Kidney tubule cell (primary cell): ENCODE measurements at regions not wholly inside any gene's neighbourhood (a gene's known extent, or its start where the extent isn't known, plus 50 kb on each side); places are given as distances from the start of the nearest gene placed in this dataset.
"Not testable (repeated sequence)": the region's sequence is repeated elsewhere in the genome, so short reads cannot be mapped to it uniquely, and the experiment has no call there.

ENCODE experiments used
- DNase-seq: peaks from one replicate; pipeline ENCODE4 v3.0.0-alpha.2; 2018; ENCODE audit warnings: low spot score

DNA sequence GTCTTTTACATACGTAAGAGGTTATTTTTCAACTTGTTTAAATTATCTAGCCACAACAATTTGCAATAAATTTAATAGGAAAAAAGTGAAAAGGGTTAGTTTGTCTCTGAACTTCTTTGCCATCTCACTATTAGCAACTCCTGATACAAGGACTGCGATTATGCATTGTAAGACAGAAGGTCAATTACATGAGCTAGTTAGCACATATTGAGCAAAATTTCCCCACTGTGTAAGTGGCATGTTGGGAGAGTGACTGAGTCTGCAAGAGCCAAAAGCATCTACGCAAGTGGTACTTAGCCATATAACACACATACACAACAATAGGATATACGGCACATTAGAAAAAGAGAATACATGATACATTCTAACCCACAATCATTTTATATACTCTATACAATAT lies 927.2 kb downstream of the STPG2 start:
- no peak for DNase-seq

DNA sequence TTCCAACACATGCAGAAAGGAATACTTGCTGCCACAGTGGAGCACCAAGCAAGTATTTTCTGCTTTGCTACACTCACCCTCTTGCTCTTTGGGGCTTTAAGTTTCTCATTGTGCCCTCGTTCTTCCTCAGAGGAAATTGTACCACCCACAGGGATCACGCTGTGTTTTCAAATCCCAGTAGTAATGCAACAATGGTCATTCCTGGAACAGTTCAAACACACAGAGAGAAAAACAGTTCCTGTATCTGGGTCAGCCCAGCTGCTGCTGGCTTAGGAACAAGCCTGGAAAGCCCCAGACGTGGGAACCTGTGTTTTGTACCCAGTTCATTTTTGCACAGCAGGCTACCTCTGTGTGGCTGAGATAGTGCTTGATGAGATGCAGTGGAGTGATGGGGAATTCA lies 907.8 kb downstream of the STPG2 start:
- DNase-seq, result no peak

DNA sequence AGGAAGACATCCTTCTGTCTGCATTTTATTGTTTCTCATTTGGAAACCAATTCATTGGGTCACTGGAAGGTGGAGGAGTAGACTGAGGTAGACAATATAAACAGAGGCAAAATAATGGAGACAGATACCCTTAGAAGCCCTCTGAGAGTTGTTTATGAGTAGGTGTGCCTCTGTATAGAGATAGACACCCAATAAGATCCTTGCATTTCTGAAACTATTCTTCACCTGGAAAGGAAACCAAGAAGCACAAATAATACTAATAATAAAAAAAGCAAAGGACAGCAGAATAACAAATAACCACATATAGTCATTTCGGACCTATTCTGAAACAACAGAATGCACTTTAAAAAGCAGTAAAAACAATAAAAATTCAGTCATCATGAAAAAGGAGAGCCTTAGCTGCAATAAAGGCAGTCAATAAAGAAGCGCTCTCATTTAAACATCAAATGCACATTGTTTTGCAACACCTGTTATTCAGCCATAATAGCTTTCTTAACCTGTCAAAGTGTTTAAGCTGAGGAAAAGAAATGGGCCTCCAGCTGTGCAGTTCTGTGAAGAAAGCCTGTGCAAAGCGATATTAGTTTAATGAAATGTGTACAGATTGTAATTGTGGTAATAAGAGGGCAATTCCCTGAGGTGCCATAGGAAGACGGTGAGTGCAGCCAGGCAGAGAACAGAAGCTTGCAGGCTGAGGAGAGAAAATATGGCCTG lies 904.2 kb downstream of the STPG2 start:
- no peak for DNase-seq

DNA sequence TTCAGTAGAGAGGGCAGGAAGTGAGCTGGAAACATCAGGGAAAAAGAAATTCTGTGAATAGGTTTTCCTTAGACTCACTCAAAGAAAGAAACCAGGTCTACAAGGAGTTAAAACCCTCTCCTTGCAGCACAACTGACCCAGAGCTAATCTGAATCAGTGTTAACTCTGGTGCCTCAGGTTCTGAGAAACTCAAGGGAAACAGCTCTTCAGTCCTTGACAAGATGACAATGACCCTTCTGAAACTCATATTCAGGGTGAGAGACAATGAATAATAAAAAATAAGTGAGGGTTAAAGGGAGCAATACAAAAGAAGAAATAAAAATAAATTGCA lies 903.6 kb downstream of the STPG2 start:
- DNase-seq, result no peak

DNA sequence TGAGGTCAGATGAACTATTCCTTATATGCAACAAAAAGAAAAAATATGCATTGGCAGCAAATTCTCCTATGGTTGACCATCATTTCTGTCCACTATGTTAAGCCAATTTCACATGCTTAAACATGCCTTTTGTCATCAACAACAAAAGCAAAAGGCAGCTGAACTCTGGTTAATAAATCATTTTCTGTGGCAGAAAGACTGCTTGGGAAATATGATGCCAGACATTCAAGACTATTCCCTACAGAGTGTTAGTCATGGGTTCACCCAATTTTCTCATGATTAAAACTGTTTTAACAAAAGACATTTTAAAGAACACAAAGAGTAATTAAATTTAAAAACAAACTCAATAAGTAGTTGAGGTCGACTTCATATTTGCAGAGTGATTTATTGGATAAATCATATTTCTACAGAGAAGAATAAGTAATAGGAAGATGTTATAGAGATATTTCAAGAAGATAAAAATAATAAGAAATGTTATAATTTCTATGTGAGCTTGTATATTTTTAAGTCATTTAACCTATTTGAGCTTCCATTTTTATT lies 890.6 kb downstream of the STPG2 start:
- DNase-seq, result no peak

DNA sequence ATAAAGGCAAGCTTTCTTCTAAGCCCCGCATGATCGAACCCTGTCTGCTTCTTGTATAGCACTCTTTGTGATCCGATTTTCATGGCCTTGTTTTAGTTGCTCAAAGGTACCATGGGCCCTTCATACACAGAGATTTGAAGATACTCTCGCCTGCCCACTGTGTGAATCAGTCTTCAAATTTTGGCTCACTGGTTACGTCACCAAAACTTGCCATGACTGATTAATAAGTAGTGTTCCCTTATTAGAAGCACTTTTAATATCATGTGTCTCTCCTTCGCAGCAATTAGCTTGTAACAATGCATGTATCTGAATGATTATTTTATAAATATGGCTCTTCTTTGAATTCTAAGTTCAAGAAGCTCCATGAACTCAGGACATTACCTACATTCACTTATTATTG lies 880.5 kb downstream of the STPG2 start:
- DNase-seq, result no peak

DNA sequence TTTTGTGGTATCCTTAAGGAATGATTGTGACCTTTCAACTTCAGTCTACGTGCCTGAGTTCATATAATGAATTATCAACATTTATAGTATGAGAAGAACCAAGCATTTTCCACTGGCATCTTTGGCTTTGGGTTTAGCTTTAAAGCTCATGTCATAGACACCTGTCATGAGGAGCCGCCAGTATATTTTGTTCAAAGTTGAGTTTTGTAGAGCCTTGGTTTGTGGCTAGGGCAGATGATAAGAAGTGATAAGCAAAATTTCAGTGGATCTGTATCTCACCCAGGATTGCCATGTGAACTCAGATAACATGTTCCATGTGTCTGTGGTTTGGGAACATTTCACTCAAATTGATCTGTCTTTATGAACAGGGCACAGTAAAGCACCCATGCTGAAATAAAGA lies 873.2 kb downstream of the STPG2 start:
- DNase-seq, result no peak

DNA sequence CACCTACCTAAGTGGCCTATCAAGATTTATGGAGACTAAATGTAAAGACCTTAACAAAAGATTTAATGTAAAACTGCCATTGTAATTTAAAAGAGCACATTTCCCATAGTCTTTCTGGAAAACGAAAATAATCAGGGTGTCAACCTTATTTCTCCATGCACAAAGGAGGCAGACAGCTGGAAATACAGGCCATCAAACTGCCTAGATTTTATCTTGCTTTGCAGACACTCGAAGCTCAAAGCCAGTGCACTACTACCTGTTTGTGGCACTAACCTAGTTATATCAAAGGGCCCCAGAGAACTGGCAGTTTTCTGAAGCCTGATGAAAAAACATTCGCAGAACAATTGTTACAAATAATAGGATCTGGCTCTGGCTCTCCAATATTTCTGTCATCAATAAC lies 863.9 kb downstream of the STPG2 start:
- no peak for DNase-seq

DNA sequence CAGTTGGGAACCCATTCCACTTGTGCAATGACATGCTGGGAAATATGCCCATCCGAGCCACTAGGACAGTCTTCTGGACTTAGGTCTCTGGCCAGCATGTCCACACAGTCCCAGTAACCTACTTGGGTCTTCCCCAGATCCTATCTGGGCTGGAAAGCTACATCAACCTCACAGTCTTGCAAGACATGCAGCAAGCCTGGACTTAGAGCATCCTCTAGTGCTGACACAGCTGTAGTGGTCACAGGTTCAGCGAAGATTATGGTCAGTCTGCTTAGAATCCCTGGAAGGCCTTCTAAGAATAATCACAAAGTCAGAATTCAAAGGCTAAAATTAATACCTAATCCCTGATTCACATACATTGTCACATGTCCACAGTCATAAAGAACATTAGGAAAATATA lies 842.7 kb downstream of the STPG2 start:
- no peak for DNase-seq

DNA sequence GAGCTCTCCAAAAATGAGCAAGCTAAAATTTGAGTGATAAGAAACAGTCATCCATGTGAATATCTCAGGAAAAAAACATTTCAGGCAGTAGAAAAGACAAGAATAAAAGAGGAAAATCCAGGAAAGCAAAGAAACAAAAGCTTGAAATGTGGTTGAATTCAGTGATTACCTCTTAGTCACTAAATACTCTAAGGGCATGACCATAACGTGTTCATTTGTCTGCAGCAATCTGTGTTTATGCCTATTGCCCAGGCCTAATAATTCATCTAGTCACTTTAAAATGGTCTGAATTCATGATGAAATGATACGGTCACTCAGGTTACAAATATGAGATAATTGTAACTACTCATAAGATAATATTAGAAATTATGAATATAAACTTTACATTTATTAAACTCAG lies 837.9 kb downstream of the STPG2 start:
- no peak for DNase-seq

DNA sequence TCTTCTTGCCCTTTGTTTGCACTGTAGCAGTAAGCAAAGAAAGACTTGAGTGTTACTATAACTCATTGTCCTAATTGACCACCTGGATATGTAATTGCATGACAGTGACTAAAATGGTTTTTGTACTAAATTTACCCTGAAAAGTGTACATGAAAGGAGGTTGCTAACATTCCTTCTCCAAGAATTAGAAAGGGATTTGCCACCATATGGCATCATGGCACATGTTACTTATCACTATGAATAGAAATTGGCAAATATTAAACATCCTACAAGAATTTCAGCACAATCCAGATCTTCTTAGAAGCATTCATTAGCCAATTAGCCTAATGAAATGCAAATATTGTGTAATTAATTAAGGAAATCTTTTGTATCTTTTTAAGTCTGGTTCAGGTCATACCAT lies 834.2 kb downstream of the STPG2 start:
- no peak for DNase-seq

DNA sequence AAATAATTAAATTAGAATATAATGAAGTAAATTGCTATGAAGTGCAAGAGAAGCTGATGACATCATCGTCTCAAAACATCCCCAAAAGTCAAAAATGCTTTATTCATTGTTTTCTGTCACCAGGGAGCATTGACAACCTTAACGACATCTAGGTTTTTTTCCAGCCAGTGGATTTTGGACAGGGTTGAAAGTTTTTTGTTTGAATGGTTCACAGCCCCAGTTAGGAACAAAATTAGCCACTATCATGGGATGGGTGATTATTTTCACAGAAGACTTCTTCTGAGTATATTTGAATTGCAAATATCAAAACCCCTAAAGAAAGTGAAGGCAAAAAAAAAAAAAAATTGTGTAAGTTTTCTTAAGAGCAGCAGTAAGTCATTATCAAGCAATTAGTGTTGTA lies 826.1 kb downstream of the STPG2 start:
- no peak for DNase-seq

DNA sequence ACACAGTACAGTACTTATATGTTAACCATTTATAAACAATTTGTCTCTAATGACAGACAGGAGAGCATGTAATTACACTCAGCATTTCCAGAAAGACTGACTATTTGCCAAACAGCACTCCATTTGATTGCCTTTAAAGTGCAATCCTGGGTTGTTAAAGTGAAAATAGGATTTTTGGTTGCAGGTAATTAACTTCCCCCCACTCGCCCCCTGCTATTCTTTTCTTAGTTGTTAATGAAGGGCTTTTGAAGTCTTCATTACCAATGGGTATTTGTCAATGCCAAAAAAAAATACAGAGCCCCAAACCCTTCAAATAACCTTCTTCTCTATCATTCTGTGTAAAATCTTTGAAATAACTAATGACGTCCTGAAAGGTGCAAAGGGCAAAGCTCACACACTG lies 825.6 kb downstream of the STPG2 start:
- no peak for DNase-seq

DNA sequence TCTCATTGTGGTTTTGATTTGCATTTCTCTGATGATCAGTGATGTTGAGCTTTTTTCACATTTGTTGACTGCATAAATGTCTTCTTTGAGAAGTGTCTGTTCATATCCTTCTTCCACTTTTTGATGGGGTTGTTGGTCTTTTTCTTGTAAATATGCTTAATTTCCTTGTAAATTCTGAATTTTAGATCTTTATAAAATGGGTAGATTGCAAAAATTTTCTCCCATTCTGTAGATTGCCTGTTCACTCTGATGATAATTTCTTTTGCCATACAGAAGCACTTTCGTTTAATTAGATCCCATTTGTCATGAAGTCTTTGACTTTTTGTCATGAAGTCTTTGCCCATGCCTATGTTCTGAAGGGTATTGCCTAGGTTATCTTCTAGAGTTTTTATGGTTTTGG lies 817.5 kb downstream of the STPG2 start:
- DNase-seq, result not testable (repeated sequence)

DNA sequence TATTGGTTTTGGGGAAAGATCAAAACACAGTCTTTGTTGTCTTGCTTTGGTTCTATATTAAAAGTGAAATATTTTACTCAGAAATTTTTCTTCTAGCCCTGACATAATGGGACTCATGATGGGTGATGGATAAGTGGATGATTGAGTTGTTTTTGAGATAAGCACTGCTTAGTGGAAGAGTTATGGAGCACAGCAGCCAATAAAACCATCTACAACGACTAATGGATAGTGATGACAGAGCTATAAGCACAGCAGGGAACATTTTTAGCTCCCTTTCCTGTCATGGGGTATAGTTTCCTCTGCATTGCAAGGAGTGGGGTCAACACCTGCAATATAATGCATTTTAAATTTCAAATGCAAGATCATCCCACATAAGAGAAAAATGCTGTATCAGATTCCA lies 812.4 kb downstream of the STPG2 start:
- DNase-seq, result no peak

DNA sequence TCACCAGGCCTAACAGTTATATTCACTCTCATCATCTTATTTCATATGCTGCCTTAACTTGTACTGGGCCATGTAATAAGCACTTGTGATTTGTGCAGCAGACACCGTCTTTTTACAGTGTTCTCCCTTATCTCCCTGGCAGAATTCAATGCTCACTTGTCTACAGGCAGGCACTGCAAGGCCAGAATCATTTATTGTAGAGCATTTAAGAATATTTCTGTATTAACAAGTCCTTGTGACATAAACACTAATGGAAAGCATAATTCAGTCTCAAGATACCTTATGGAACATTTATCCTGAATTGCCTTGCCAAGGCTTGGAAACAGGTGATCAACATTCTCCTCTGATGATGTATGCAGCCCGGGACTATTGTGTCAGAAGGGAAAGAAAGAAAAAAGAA lies 808.9 kb downstream of the STPG2 start:
- DNase-seq, result no peak

DNA sequence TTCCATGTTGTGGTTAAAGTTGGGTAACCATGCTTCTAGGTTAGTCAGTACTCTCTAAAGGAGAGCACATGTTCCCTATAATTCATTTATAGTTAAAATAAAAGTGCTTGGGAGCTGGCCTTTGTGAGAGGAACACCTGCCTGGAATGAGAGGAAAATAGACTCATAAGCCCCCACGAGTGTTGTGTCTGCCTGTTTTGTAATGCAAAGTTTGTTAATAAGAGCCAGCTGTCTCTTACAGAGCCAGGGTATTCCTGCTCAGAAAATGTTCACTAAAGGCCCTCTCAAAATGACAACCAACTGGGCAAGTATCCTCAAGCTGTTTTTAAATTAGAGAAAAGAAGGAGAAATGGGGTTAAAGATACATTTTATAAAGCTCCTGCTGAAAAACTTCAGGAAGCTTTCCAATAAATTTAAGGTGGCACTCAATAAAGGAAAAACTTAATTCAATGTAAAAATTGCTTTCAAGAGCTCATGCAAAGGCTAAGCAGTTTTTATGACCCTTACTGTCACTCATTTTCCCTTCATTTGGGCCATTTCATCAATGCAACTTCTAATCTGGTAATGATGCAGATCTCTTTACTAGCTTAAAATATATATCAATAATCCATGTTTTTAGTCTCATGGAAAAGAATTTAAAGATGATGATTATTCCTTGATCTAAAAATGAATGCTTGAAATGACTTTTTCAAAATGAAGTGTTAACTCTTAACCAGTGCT lies 793.6 kb downstream of the STPG2 start:
- no peak for DNase-seq

DNA sequence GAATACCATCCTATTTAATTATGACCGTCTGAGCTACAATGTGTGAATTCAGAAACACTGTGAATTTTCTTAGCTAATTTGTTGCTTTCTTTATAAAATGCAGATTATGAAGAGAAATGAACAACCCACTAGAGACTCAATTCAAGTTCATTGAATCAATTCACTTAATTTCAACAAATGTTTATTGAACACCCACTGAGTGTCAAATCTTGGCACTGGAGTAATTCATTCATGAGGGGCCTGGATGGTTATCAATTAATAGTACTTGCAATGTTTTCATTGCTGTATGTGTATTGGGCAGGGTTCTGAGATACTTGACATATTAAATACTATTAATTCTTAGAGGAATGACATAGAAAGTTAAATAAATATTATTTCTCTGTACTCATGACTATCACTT lies 789.4 kb downstream of the STPG2 start:
- DNase-seq, result no peak

DNA sequence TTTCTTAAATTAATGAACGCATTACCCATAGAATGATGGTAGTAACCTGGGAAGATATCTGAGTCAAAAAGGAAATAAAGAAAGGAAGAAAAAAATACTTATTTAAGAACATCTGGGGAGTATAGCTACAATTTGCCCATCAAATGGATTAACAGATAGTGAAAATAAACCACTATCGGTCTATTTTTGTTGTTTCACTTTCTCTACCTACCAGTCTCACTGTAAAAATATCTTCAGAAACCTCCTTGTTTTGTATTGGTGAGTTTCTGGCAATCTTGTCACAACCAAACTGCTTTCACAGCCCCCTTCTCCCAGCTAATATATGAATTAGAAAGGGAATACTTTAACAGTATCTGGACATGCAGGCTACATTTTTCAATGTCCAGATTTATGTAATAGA lies 783.5 kb downstream of the STPG2 start:
- DNase-seq, result no peak

DNA sequence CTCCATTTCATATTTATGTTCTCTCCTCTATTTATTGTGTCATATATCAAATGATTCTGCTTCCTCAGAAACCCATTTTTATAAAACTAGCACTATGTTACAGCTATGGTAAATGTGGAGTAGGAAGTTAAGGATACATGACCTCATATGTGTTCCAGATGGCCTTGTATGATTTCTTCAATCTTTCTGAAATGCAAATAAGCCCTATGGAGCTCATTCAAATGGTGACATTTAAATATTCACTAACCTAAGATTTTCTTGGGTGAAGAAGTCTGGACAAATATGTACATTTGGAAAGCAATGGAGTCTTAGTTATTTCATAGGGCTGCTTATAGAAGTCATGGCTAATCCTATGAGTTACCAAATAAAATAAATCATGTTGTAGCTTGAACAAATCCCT lies 782.5 kb downstream of the STPG2 start:
- DNase-seq, result no peak

DNA sequence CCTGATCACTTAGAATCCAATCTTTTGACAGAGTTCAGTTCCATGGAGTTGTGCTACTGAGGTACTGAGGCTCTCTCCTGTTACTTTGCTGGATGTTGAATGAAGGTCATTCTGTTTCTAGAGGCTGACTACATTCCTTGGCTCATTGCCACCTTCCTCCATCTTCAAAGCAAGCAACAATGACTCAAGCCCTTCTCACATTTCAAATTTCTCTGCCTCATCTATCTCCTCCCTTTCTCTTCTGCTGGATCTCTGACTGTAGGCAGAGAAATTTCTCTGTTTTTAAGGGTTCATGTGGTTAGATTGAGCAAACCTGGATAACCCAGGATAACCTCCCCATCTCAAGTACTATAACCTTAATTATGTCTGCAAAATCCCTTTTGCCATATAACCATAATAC lies 775.4 kb downstream of the STPG2 start:
- peak; percentile 88 for DNase-seq

DNA sequence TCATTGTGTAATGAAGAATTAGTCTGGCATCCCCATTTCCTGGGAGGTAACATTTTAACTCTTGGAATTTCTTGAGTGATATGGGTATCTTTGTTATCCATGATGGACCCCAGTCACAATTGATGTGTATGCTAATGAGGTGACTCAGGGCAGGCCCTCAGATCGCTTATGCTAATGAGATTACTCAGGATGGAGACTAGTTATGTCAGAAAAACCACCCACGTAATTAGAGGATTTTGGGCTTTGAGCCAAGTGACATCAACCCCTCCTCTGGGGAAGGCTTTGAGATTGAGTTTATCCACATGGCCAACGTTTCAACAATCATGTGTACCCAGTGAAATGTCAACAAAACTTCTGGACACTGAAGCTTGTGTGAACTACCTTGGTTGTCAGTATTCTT lies 772.7 kb downstream of the STPG2 start:
- peak; percentile 26 for DNase-seq

DNA sequence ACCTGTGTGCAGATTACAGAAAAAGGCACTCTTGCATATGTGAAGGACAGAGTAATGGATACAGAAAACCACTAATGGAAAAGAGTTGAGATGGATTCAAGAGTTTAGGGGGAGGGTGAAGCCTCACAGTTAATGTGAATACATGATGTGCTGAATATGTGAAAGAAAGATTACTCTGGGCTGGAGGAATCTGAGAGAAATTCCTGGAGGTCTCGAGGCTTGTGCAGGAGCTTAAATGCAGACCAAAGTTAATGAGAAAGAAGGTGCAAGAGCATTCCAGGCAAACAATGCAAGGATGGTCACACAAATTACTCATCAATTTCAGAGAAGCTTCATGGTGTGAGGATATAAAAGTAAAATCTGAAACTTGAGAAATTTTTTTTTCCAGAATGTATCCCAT lies 768.8 kb downstream of the STPG2 start:
- peak; percentile 52 for DNase-seq

DNA sequence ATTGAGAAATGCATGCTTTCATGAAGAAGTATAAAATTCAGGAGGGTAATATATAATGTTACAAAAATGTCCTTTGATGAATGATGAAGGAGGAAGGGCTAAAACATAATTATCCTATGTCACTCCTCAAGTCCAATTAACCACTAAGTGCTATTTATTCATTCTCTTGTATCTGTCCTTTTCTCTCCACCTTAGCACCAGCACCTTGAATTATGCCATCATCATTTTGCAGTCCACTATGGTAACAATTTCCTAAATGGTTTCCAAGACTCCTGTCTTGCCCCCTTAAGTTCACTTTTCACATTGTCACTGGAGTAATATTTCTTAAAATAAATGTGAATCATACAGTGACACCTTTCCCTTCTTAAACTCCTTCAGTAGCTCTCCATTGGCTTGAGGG lies 756.3 kb downstream of the STPG2 start:
- no peak for DNase-seq
